Ovary (tissue), 3 donors: ENCODE measurements at regions not wholly inside any gene's neighbourhood (a gene's known extent, or its start where the extent isn't known, plus 50 kb on each side); places are given as distances from the start of the nearest gene placed in this dataset.

Source experiments
- CTCF ChIP-seq, 3 donors: fragments of 450-650 bp in 2 of 3; fragments of 200-600 bp in 1 of 3; IDR thresholded peaks; one replicate each; pipeline versions ENCODE4 v1.5.1 to v1.8.0; 2016 to 2022; ENCODE audit warnings: antibody characterized with exemption in 3 of 3, mild to moderate bottlenecking in 1 of 3
- EP300 ChIP-seq: sonication (generic); formaldehyde crosslinking; IDR thresholded peaks from one replicate; pipeline ENCODE4 v1.6.1; 2017; ENCODE audit warnings: antibody characterized with exemption
- POLR2A ChIP-seq: fragments of 450-650 bp; IDR thresholded peaks from one replicate; pipeline ENCODE4 v1.6.1; 2017; ENCODE audit warnings: antibody characterized with exemption, mild to moderate bottlenecking, moderate library complexity
- donor health status: DM: no; HTN: no; CAD: no.

- TF ChIP-seq CTCF (IDR thresholded peaks at IDR 0.05), result no peak
- no peak for TF ChIP-seq POLR2A
- TF ChIP-seq EP300, result no peak
These were observed 549.4 kb downstream of the TNS3 start for GRCh38 chr7:47032536-47032908.
